BE2C (cell line): ENCODE measurements at regions not wholly inside any gene's neighbourhood (a gene's known extent, or its start where the extent isn't known, plus 50 kb on each side); places are given as distances from the start of the nearest gene placed in this dataset.

ENCODE experiments used
- DNase-seq: peaks from one replicate; pipeline ENCODE4 v3.0.0-alpha.2; 2020
- H3K27me3 ChIP-seq: fragments of 250-450 bp; sonication (Bioruptor Pico); 2 replicates; pipeline ENCODE4 v1.5.1; 2020; ENCODE audit warnings: mild to moderate bottlenecking
- H3K36me3 ChIP-seq: fragments of 250-450 bp; sonication (Bioruptor Pico); 2 replicates; pipeline ENCODE4 v1.5.1; 2020; ENCODE audit warnings: mild to moderate bottlenecking
- H3K4me1 ChIP-seq: fragments of 250-450 bp; sonication (Bioruptor Pico); 2 replicates; pipeline ENCODE4 v1.5.1; 2020
- H3K4me3 ChIP-seq: 2 replicates; pipeline ENCODE4 v1.5.1; 2011; ENCODE audit warnings: low read depth, low read length
- H3K9me3 ChIP-seq: fragments of 250-450 bp; sonication (Bioruptor Pico); 2 replicates; pipeline ENCODE4 v1.5.1; 2020
- TF ChIP-seq, protein P1 (sequence below): IDR thresholded peaks from 2 replicates; pipeline ENCODE4 v1.5.1; 2012; ENCODE audit warnings: mild to moderate bottlenecking, low read depth, low read length

DNA sequence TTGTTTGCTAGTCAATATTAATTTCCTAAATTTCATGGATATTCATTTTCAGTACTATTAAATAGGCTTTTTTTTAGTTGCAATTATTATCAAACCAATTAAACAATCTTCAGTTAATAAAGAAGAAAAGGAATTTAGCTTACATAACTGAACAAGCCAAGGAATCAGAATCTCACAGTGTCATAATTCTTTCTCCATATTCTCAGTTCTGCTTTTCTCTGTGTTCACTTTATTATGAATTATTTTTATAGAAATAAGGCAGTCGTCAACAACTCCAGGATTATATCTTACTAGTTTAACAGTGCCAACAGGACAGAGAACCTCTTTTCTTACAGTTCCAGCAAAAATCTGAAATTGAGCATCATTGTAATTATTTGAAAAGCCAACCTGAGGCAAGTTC is 221.7 kb downstream of the CGGBP1 start:
- Histone ChIP-seq H3K27me3 (no peaks in the 10 kb centered on the region), H3K4me3 (no peak overlapping the region), H3K4me1 (no peaks in the 10 kb centered on the region), H3K9me3 (no peaks in the 10 kb centered on the region), H3K36me3 (no peaks in the 10 kb centered on the region)
- DNase-seq: no peak
- TF ChIP-seq, protein P1, sequence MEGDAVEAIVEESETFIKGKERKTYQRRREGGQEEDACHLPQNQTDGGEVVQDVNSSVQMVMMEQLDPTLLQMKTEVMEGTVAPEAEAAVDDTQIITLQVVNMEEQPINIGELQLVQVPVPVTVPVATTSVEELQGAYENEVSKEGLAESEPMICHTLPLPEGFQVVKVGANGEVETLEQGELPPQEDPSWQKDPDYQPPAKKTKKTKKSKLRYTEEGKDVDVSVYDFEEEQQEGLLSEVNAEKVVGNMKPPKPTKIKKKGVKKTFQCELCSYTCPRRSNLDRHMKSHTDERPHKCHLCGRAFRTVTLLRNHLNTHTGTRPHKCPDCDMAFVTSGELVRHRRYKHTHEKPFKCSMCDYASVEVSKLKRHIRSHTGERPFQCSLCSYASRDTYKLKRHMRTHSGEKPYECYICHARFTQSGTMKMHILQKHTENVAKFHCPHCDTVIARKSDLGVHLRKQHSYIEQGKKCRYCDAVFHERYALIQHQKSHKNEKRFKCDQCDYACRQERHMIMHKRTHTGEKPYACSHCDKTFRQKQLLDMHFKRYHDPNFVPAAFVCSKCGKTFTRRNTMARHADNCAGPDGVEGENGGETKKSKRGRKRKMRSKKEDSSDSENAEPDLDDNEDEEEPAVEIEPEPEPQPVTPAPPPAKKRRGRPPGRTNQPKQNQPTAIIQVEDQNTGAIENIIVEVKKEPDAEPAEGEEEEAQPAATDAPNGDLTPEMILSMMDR: no peak

DNA sequence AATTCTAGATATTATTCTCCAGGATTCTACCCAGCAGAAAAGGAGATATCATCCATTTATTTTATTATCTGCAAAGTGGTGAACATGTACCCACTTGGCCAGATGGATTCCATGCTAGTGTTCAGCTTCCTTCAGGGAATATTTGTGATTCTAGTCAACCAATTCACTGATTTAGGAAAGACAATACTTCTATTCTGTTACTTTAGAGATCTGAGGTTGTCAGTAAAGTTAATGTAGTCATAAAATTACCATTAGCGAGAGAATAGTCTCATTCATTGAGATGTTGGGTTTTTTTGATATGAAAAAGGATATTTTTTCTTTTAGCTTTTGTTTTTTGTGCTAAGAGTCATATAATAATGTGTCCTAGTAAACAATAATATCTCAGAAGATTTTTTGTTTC is 222.8 kb downstream of the CGGBP1 start:
- TF ChIP-seq, protein P1: no peak
- H3K9me3 ChIP-seq: no peaks in the 10 kb centered on the region
- DNase-seq: no peak
- no peaks in the 10 kb centered on the region for H3K4me1 ChIP-seq
- no peak overlapping the region for H3K4me3 ChIP-seq
- H3K27me3 ChIP-seq: no peaks in the 10 kb centered on the region
- no peaks in the 10 kb centered on the region for H3K36me3 ChIP-seq

DNA sequence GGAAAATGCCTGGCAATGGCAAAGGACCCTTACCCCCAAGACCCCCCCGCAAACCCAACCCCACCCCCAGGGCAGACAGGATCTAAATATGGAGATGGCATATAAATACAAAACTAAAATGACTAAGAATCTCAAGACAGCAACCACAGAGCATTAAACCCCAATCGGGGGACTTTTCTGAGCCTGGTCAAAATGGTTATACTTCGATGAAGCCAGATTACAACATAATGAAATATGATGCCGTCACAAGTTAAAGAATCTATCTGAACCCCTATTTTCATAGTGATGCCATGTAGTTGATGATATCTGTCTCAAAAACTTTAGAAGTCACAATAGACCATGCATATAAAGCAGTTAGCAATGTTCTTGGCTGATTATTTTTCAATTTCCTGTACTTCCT is 223.6 kb downstream of the CGGBP1 start:
- no peaks in the 10 kb centered on the region for H3K9me3 ChIP-seq

DNA sequence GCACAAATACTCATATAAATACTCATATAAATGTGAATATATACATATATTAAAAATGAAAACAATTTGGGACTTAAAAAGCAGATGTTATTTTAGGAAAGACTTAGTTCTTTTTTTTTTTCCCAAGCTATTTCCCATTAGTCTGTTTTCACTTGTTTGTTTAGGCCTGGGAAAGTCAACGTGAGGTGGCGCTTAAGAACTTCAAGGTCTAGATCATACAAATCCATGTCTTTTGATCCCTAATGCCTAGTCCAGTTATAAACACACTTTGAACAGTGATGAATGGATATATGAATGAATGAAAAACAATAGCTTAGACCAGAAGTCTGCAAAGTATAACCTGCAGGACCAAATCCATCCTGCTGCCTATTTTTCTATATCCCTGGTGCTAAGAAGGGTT is 224.5 kb downstream of the CGGBP1 start:
- Histone ChIP-seq H3K4me1 (no peaks in the 10 kb centered on the region), H3K4me3 (no peak overlapping the region), H3K27me3 (no peaks in the 10 kb centered on the region), H3K36me3 (no peaks in the 10 kb centered on the region), H3K9me3 (no peaks in the 10 kb centered on the region)
- TF ChIP-seq, protein P1: no peak
- no peak for DNase-seq

More for the DNA sequence above, 223.6 kb downstream of the CGGBP1 start:
- Histone ChIP-seq H3K4me1 (no peaks in the 10 kb centered on the region), H3K4me3 (no peak overlapping the region), H3K27me3 (no peaks in the 10 kb centered on the region), H3K36me3 (no peaks in the 10 kb centered on the region)
- TF ChIP-seq, protein P1: no peak
- DNase-seq: no peak

DNA sequence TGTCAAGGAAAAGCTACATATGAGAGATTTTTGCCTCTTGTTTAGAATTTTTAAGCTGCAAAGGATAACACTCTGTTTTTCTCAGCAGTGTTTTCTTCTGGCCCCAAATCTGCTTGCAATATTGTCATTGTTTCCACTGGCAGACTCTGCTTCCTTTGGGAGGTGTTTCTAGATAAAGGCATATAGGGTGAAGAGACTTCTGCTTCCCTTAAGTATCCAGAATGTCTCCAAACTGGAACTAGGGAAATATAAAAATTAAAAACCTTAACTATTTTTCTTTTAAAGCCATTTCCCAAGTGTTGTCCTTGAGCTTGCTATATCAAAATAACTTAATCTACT is 225.8 kb downstream of the CGGBP1 start:
- Histone ChIP-seq H3K9me3 (no peaks in the 10 kb centered on the region), H3K27me3 (no peaks in the 10 kb centered on the region), H3K4me3 (no peak overlapping the region), H3K4me1 (no peaks in the 10 kb centered on the region), H3K36me3 (no peaks in the 10 kb centered on the region)
- TF ChIP-seq, protein P1: no peak
- DNase-seq: no peak

DNA sequence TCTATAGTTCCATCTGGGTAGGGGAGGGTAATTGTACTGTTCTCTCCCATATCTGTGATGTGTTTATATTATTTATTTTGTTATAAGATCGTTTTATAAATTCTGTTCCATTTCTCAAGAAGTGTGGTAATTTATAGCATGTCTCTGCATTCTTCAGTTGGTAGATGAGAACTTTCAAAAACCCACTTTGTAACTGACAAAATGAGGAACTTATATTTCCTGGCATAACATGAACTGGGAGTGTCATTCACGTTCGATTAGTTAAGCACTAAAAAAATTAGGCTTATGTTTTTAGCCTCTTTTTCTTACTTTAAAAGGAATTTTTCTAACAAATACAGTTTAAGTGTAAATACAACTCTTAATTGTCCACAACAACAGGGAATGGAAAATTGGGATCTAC is 230.8 kb downstream of the CGGBP1 start:
- TF ChIP-seq, protein P1: no peak
- DNase-seq: no peak
- Histone ChIP-seq H3K9me3 (no peaks in the 10 kb centered on the region), H3K27me3 (no peaks in the 10 kb centered on the region), H3K4me3 (no peak overlapping the region), H3K4me1 (no peaks in the 10 kb centered on the region), H3K36me3 (no peaks in the 10 kb centered on the region)
